Chondrocyte (in vitro differentiated cells): ENCODE measurements at regions not wholly inside any gene's neighbourhood (a gene's known extent, or its start where the extent isn't known, plus 50 kb on each side); places are given as distances from the start of the nearest gene placed in this dataset.

Experiments used
- DNase-seq: peaks from one replicate; pipeline ENCODE4 v3.0.0; 2021; ENCODE audit warnings: mixed read lengths, low spot score
- H3K27ac Mint-ChIP-seq: one replicate; pipeline ENCODE4 v1.8.0; 2021; ENCODE audit warnings: mild to moderate bottlenecking, moderate library complexity, mixed read lengths; ENCODE audit not compliant: unreplicated experiment
- H3K27me3 Mint-ChIP-seq: 2 replicates; pipeline ENCODE4 v1.8.0; 2021; ENCODE audit warnings: low read depth, mixed read lengths
- H3K36me3 Mint-ChIP-seq: 2 replicates; pipeline ENCODE4 v1.8.0; 2021; ENCODE audit warnings: low read depth, mixed read lengths
- H3K4me1 Mint-ChIP-seq: 2 replicates; pipeline ENCODE4 v1.8.0; 2021; ENCODE audit warnings: low read depth, mild to moderate bottlenecking, mixed read lengths
- H3K4me3 Mint-ChIP-seq: one replicate; pipeline ENCODE4 v1.8.0; 2021; ENCODE audit warnings: mild to moderate bottlenecking, moderate library complexity, mixed read lengths; ENCODE audit not compliant: unreplicated experiment
- H3K9me3 Mint-ChIP-seq: 2 replicates; pipeline ENCODE4 v1.8.0; 2021; ENCODE audit warnings: low read depth, mixed read lengths
- CTCF ChIP-seq: fragments of 200-600 bp; sonication (generic); IDR thresholded peaks from 2 replicates; pipeline ENCODE4 v1.5.0; 2021; ENCODE audit warnings: antibody characterized with exemption, mild to moderate bottlenecking, moderate library complexity

DNA sequence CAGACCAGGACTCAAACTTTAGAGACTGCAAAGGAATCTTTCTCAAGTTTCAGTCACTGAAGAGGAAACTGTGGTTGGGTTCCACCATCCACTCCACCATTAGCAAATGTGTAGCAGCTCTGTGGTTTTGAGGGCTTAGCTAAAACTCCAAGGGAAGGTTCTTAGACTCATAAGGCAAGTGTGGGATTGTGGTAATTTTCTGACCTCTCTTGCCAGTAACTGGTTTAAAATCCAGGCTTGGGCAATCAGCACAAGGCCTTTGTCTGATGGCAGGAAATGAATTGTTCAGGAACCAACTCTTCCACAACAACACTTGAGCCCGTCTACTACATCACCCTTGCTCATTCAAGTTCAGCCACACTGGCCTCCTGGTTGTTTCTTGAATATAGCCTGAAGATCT lies 68.6 kb upstream of the FBXL4 start:
- no peak for DNase-seq
- peaks cover 6% of the 10 kb centered on the region for H3K4me1 Mint-ChIP-seq

DNA sequence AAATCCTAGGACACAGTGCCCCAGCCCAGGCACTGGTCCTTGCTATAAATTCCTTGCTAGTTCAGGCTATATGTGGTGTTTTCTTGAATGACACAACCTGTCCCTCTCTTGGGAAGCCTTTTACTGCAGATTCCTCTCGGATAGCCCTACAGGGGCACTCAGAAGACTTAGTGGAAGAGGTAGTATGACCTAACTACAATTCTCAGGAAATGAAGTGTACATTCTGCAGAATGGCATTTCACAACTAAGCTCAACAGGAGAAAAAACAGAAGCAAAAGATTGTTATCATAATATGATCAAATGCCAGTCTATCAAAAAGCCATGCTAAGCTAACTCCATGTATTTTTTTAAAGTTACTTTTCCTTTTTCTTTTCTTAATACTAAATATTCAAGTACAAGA lies 66.3 kb upstream of the FBXL4 start:
- TF ChIP-seq CTCF, result no peak
- H3K9me3 Mint-ChIP-seq, result no peaks in the 10 kb centered on the region
- peaks cover 4% of the 10 kb centered on the region for H3K27me3 Mint-ChIP-seq
- no peak for DNase-seq
- no peak overlapping the region for H3K27ac Mint-ChIP-seq
- no peak overlapping the region for H3K4me3 Mint-ChIP-seq
- no peaks in the 10 kb centered on the region for H3K36me3 Mint-ChIP-seq
- H3K4me1 Mint-ChIP-seq, result peaks cover 6% of the 10 kb centered on the region

More for the DNA sequence above, 68.6 kb upstream of the FBXL4 start:
- Mint-ChIP-seq H3K36me3 (no peaks in the 10 kb centered on the region), H3K9me3 (no peaks in the 10 kb centered on the region), H3K27ac (no peak overlapping the region), H3K4me3 (no peak overlapping the region), H3K27me3 (no peaks in the 10 kb centered on the region)
- TF ChIP-seq CTCF, result no peak

DNA sequence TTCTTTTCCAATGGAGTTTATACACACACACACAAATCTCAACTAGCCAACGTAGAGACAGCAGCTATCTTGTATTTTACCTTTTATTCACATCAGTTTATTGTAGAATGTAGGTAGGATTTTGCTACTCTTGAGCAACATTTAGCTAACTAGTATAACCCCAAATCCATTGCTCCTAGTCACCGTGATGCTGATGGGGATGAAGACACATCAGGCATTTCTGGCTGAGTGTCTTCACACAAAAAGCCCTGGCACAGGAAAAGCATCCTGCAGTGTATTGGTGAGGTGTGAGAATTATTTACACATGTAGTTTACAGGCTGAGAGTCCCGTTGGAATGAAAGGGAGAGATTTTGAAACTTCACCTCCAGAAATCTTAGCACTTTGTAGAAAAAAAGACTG lies 65.9 kb upstream of the FBXL4 start:
- H3K4me1 Mint-ChIP-seq, result peaks cover 6% of the 10 kb centered on the region
- no peak overlapping the region for H3K4me3 Mint-ChIP-seq
- H3K9me3 Mint-ChIP-seq, result no peaks in the 10 kb centered on the region
- no peaks in the 10 kb centered on the region for H3K36me3 Mint-ChIP-seq
- H3K27ac Mint-ChIP-seq, result no peak overlapping the region
- no peak for TF ChIP-seq CTCF
- DNase-seq, result no peak
- peaks cover 4% of the 10 kb centered on the region for H3K27me3 Mint-ChIP-seq

DNA sequence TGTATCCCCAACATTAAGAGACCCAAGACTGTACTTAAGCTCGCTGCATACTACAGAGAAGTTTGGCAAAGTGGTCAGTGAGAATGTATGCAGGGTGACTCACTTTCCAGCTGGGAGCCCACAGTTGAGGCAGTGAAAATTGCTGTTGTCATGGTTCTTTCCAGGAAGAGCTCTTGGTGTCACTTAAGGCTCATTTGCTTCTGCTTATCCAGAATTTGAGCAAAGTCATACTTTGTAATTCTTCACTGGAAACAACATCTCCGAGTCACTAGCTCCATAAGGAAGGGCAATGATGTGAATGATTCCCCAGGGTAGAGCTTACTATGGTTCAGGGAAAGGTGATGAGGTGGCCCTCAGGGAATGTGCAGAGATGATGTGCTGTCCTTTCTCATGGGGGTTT lies 65.4 kb upstream of the FBXL4 start:
- no peaks in the 10 kb centered on the region for H3K9me3 Mint-ChIP-seq
- no peak overlapping the region for H3K4me3 Mint-ChIP-seq
- peaks cover 4% of the 10 kb centered on the region for H3K27me3 Mint-ChIP-seq
- TF ChIP-seq CTCF, result no peak
- no peak overlapping the region for H3K27ac Mint-ChIP-seq
- H3K36me3 Mint-ChIP-seq, result no peaks in the 10 kb centered on the region
- peaks cover 6% of the 10 kb centered on the region for H3K4me1 Mint-ChIP-seq
- no peak for DNase-seq

GRCh38 chr6:99011151-99011550 lies 63.4 kb upstream of the FBXL4 start:
- peaks cover 4% of the 10 kb centered on the region for H3K27me3 Mint-ChIP-seq
- no peak for TF ChIP-seq CTCF
- no peak overlapping the region for H3K4me3 Mint-ChIP-seq
- no peaks in the 10 kb centered on the region for H3K9me3 Mint-ChIP-seq
- peaks cover 6% of the 10 kb centered on the region for H3K4me1 Mint-ChIP-seq
- DNase-seq, result no peak
- H3K27ac Mint-ChIP-seq, result no peak overlapping the region
- H3K36me3 Mint-ChIP-seq, result no peaks in the 10 kb centered on the region
